DMS53 treated with DMSO at 0.1 percent for 48 hours (cell line): ENCODE measurements at regions not wholly inside any gene's neighbourhood (a gene's known extent, or its start where the extent isn't known, plus 50 kb on each side); places are given as distances from the start of the nearest gene placed in this dataset.
"Not testable (repeated sequence)": the region's sequence is repeated elsewhere in the genome, so short reads cannot be mapped to it uniquely, and the experiment has no call there.

ENCODE experiments used
- DNase-seq: peaks from one replicate; lab custom pipeline; 2025; ENCODE audit not compliant: unreplicated experiment; lab: John Stamatoyannopoulos, UW

DNA sequence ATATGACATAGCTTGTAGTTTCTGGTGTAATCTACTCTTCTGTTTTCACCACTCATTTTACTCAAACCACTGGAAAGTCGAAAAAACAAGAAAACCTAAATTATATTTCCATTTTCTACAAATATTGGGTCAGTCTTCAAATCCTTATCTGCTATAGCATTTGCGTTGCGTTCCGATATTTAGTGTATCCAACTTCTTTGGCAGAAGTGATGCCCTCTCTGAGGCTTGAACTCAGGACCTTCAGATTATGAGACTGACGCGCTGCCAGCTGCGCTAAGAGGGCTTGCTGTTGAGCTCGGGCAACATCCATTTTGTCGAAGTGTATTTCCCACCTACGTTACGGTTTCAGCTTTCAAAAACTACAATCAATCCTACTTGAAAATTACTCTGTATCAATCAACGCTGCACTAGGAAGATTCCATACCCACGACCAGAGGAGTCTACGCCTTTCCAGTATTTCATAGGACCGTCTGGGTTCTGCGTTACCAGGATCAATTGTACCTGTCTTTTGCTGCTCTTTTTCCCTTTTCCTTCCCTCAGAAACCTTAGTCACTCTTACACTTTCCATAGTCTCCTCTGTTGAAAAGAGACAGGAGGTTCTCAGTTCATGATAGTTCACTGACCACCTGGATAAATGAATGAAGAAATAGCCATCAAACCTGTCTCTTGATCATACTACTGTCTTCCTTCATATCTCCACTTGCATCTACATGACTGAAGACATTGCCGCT is 140.5 kb upstream of the ZNF322 start:
- not testable (repeated sequence) for DNase-seq

DNA sequence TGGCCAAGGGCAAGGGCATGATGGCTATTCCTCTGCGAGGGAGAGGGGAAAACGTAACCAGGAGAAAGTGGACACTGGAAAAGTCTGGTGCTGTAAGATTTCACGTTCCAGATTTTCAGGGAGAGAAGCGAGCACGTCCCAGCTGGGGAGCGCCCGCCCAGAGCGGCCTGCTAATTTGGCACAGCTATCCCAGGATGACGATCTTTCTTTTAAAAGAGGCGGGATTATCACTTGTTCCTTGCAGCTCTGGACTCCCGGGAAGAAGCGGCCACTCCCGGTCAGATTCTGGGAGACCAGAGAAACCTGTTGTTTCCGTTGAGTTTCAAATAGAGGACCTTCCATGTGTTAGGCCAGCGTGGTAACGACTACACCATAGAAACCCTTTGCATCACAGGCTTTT is 144.2 kb upstream of the ZNF322 start:
- not testable (repeated sequence) for DNase-seq

DNA sequence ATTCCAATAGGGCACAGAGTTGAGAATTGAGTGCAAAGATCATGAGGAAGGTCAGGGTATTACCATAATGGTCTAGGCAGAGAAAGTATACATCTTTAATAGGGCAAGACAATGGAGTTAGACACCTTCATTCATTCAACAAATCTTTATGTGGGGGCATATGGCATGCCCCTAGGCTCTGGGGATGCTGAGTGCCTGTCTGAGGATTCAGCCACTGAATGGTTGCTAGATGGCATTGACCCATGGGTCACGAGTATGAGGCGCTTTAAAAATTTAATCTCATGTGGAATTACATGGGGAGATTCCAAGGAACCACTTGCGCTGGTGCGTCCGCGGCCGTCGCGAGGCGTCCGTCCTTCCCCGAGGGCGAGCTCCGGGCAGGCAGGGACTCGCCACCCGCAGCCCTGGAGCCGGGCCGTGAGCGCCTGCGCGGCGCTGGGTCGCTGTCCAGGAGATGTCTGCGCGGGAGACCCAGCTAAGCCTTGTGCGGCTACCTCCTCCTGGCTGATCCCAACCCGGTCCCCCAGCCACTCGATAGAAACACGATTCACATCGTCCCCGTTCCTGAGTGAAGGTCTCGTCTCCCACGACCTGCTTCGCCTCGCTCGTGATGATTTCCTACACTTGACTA is 152.1 kb upstream of the ZNF322 start:
- DNase-seq, result not testable (repeated sequence)

DNA sequence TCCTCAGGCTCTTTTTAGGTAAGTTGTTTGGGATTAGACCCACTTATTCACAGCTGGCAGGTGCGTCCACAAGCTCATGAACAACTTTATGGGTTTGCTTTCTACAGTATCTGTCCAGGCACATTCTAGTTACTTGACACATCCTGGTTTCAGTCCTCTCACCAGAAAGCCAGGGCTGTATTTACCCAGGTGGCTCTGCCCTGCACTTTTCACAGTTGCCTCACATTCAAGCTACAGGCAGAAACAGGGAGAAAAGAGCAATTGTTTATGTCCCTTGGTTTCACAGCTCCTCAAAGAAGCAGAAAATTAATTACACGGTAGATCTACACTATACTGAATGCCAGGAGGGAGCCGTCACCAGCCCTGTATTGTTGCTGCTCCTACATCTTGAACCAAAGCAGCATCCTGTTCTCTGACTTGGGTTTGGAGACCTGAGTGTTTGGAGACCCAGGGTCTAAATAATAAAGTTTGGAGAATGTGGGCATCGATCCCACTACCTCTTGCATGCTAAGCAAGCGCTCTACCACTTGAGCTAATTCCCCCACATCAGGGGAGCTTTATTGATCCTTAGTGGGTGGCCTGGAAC is 159.2 kb upstream of the ZNF322 start:
- not testable (repeated sequence) for DNase-seq

DNA sequence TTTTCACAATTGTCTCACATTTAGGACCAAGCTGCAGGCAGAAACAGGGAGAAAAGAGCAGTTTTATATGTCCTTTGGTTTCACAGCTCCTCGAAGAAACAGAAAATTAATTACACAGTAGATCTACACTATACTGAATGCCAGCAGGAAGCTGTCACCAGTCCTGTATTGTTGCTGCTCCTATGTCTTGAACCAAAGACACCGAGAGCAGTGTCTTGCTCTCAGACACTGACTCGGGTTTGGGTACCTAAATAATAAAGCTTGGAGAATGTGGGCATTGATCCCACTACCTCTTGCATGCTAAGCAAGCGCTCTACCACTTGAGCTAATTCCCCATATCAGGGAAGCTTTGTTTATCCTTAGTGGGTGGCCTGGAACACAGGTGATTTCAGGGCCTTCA is 168.4 kb upstream of the ZNF322 start:
- not testable (repeated sequence) for DNase-seq

DNA sequence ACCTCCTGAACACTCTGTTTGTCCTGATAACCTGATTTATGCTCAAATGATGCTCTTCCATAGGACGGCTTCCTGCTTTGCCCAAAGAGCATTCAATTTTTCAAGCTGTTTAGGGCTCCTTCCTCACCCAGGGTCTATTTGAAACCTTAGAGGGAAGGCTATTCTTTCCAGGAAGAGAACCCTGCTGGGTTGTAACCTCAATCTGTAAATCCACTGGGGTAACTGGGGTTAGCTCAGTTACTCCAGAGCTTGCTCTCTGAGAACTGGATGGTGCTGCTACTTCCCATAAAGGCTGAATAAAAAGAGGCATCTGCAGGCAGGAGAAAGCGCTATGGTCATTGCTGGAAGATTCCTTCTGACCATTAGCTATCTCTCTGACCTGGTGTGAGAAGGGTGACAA is 169.9 kb upstream of the ZNF322 start:
- not testable (repeated sequence) for DNase-seq

DNA sequence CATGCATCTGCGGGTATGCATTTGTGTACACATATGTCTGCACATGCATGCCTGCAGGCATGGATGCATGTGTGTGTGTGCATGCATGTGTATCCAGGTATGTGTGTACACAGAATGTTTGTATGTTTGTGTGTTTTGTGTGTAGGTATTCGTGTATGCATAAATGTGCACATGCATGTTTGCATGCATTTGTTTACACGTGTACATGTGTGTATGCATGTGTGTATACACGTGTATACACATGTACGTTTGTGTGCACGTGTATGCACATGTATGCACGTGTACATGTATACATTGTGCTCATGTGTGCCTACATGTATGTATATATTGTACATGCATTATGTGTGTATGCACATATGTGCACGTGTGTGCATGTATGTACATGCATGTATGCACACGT is 171.4 kb upstream of the ZNF322 start:
- not testable (repeated sequence) for DNase-seq

DNA sequence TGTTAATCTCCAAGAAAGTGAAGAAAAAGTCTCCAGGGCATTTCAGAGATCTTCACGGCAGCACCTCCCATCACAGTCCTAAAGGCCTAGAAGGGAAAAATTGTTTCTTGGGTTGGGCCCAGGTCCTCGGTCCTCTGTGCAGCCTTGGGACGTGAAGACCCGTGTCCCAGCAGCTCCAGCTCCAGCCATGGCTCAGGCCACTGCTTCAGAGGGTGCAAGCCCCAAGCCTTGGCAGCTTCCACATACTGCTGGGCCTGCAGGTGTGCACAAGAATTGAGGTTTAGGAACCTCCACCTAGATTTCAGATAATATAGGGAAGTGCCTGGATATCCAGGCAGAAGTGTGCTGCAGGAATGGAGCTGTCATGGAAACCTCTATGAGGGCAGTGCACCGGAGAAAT is 176.2 kb upstream of the ZNF322 start:
- not testable (repeated sequence) for DNase-seq

DNA sequence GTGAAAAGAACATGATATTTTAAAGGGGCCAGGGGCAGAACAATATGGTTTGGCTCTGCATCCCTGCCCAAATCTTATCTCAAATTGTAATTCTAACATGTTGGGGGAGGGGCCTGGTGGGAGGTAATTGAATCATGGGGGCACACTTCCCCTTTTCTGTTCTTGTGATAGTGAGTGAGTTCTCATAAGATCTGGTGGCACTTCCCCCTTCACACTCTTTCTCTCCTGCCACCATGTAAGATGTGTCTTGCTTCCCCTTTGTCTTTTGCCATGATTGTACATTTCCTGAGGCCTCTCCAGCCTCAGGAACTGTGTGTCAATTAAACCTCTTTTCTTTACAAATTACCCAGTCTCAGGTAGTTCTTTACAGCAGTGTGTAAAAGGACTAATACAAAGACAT is 177.1 kb upstream of the ZNF322 start:
- DNase-seq, result not testable (repeated sequence)

DNA sequence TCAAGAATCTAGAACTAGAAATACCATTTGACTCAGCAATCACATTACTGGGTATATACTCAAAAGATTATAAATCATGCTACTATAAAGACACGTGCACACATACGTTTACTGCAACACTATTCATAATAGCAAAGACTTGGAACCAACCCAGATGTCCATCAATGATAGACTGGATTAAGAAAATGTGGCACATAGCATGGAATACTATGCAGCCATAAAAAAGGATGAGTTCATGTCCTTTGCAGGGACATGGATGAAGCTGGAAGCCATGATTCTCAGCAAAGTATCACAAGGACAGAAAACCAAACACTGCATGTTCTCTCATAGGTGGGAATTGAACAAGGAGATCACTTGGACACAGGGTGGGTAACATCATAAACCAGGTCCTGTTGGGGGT is 185.3 kb upstream of the ZNF322 start:
- not testable (repeated sequence) for DNase-seq

DNA sequence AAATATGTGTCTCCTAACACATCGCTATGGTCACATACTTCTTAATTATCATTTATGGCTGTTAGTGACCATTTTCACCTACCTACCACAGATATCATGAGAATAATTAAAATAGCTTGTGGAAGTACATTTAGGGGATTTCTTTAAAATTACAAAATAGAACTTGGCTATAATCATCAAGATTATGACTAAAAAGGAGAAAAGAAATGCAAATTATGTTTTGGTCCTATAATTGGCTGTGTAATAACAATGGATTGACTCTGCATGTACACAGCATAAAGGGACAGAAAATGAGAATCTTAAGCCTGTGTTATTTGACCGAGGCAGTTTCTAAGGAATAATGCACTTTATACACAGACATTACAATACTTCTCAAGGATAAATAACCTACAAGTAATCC is 197.7 kb upstream of the ZNF322 start:
- not testable (repeated sequence) for DNase-seq

DNA sequence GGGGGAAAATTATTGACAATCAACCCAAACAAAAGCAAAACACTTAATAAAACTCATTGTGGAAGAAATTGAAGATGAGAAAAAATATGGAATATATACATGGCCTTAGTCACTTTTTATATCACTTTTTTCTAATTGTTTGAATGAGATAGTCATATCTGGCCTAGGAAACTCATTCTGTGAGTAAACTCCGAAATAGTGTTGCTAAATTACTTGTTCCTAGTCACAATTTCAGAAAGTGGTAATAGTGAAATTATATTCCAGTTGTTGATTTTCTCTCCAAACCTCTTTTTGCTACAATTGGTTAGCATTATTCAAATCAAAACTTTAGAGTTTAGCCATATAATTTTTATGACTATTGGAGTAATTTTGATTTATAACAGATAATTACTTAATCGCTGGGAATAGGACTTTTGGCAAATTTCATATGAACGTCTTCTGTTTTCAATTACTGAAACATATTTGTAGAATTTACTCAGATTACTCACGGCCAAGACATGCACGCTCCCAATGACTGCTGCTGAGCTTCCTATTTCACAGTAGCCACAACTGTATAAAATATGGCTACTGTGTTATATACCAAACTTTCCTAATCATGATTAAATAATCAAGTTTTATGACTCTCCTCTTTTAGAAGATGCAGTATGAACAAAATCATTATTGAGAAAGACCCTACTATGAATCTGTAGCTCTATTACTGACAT is 199.7 kb upstream of the ZNF322 start:
- DNase-seq, result not testable (repeated sequence)

DNA sequence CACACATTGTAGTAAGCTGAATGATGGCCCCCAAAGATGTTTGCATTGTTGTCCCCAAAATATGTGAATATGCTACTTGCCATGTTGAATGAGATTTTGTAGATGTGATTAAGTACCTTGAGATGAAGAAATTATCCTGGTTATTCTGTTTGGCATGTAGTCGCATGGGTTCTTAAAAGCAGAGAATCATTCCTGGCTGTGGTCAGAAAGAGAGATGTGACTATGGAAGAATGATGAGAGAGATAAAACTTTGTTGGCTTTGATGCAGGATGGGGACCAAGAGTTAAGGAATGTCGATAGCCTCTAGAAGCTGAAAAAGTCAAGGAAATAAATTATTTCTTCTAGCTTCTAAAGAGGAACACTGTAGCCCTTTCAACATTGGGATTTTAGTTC is 200.2 kb upstream of the ZNF322 start:
- DNase-seq, result not testable (repeated sequence)

DNA sequence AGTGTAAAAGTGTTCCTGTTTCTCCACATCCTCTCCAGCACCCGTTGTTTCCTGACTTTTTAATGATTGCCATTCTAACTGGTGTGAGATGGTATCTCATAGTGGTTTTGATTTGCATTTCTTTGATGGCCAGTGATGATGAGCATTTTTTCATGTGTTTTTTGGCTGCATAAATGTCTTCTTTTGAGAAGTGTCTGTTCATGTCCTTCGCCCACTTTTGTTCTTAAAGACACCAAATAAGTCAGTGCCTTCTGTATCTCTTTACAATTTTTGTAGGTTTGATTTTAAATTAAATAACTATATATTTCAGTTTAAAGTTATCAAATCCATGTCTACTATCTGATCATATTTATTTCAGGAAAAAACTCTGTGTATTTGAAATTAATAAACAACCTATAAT is 202.4 kb upstream of the ZNF322 start:
- not testable (repeated sequence) for DNase-seq

DNA sequence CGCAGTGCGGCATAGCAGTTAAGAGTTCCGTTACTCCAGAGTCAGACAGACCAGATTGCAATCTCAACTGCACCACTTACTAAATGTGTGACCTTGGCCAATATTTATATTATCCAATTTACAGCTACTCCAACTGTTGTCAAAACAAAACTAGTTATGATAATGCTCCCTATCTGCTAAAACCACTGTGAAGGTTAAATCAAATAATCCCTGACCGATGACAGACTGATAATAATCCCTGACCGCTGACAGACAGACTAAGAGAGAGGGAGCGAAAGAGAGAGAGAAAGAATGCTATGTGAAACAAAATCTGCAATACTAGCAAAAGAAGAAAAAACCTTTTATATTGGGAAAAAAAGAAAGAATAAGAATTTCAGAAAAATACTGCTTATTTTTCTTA is 204.1 kb upstream of the ZNF322 start:
- DNase-seq, result not testable (repeated sequence)

DNA sequence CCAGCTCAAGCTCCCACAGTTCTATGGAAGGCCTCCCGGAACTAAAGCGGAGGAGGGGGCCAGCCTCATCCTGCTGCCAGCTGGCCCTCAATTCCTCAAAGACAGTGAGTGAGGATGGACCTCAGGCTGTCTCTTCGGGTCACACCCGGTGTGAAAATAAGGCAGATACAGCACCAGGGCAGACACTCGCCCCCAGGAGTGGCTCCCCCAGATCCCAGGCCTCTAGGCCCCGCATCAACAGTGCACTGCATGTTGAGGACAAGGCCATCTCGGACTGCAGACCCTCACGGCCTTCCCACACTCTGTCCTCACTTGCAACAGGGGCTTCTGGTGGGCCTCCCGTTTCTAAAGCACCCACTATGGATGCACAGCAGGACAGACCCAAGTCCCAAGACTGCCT is 239.2 kb upstream of the ZNF322 start:
- not testable (repeated sequence) for DNase-seq

DNA sequence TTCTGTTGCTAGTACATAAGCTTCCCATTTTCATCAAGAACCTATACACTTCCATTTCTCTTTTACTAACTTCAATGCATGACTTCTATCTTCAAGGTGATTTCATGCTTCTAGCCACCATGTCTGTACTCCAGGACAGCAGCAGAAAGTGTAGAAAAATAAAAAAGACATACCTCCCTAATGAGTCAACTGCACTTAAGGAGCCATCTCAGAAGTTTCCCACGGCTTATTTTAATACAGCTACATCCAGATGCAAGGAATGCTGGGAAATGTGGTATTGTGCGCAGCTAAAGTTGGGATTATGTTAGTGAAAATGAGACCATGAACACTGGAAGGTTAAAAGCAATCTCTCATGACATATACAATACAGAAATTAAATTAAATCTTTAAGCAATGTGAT is 264.7 kb upstream of the ZNF322 start:
- DNase-seq, result not testable (repeated sequence)

DNA sequence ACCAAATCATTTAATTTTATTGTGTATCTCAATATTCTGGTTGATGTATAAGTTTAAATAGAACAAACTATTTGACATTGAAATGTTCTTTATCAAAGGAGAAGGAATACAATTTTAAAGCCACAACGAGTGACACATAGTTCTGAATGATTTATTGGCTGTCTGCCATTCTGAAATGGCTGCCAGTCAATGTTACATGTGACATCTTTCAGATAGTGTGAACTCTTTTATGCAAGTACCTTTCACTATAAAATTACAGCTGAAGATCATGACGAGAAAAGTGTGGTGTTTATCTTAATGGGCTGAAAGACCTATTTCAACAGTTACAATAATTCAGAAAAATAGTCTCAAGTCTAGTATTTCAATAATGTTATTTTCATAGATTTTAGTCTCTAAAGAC is 268.6 kb upstream of the ZNF322 start:
- DNase-seq, result not testable (repeated sequence)

DNA sequence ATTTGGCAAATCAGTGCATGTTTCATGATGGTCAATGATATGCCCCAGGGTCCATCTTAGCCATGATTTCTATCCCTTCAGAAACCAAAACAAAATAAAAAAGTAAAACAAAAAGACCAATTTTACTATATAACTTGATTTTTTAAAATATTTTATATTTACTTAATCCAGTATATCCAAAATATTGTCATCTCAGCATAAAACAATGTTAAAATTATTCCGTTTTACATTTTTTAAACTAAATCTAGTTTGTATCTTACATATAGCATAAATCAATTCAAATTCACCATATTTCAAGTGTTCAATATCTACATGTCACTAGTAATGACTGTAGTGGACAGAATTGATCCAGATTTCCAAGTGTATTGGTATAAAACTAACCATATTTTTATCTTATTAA is 277.7 kb upstream of the ZNF322 start:
- not testable (repeated sequence) for DNase-seq

DNA sequence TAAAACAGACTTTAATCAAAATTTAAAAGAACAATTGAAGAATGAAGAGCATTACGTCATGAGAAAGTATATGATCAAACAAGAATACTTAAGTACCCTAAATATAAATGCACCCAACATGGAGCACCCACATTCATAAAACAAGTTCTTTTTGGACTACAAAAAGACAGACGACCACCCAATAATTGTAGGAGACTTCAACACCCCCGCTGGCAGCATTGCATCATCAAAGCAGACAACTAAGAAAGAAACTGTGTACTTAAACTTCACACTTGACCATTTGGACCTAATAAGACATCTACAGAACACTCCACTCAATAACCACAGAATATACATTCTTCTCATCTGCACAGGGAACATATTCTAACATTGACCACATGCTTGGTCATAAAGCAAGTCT is 291.7 kb upstream of the ZNF322 start:
- not testable (repeated sequence) for DNase-seq

DNA sequence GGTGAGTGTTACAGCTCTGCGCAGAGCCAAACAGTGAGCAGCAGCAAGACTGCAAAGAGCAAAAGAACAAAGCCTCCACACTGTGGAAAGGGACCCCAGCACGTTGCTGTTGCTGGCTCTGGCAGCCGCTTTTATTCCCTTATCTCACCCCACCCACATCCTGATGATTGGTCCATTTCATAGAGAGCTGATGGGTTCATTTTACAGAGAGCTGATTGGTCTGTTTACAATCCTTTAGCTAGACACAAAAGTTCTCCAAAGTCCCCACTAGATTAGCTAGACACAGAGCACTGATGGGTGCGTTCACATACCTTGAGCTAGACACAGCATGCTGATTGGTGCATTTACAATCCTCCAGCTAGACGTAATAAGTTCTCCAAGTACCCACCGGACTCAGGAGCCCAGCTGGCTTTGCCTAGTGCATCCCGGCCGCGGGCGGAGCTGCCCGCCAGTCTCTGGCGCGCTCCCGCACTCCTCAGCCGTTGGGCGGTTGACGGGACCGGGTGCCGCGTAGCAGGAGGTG is 291.4 kb upstream of the PRSS16 start:
- DNase-seq, result peak; percentile 84
